Activated effector memory CD4-positive, alpha-beta T cell treated with Interleukin-2 at 50 U/mL for 16 hours (primary cell): ENCODE measurements at regions not wholly inside any gene's neighbourhood (a gene's known extent, or its start where the extent isn't known, plus 50 kb on each side); places are given as distances from the start of the nearest gene placed in this dataset.

ENCODE experiments used
- DNase-seq: peaks from one replicate; pipeline ENCODE4 v3.0.0-alpha.2; 2020

- DNase-seq, result no peak
Measured at GRCh38 chr3:94259291-94259690, 196.4 kb downstream of the NSUN3 start.

DNA sequence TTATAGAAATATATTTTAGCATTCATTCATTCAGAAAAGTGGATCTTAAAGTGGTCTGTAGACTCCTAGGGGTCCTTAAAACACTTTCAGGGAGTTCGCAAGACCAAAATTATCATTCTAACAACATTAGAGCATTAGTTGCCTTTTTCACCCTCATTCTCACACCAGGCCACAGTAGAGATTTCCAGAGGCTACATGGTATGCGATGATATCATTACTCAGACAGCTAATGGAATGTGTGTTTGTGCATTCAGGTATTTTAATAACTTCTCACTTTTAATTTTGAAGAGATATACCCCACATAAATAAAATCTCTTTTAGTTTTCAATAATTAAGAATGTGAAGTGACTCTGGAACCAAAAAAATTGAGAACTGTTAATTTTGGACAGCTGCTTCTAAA, 206.9 kb downstream of the NSUN3 start:
- no peak for DNase-seq

DNA sequence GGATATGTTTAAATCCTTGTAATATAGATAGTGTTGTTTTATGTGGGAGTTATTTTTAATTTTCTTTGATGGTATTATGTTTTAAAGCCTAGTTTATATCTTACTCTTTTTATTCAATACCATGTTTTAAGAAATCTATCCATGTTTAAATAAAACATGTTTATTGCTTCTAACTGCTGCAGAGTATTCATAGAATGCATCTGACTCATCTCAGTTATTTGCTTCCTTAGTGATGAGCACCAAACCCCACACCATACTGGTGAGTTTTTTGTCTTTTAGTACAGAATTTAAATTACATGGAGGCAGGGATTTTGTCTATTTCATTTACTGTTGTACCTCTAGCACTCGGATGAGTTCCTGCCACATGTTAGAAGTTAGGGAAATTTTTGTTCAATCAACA, 209.2 kb downstream of the NSUN3 start:
- no peak for DNase-seq

- DNase-seq, result no peak
Measured at GRCh38 chr3:94280958-94281357, 218.1 kb downstream of the NSUN3 start.

GRCh38 chr3:94285872-94286271, 223.0 kb downstream of the NSUN3 start:
- DNase-seq, result no peak

- DNase-seq, result no peak
Measured at GRCh38 chr3:94291686-94292085, 228.8 kb downstream of the NSUN3 start.

GRCh38 chr3:94292151-94292550, 229.3 kb downstream of the NSUN3 start:
- DNase-seq, result no peak

DNA sequence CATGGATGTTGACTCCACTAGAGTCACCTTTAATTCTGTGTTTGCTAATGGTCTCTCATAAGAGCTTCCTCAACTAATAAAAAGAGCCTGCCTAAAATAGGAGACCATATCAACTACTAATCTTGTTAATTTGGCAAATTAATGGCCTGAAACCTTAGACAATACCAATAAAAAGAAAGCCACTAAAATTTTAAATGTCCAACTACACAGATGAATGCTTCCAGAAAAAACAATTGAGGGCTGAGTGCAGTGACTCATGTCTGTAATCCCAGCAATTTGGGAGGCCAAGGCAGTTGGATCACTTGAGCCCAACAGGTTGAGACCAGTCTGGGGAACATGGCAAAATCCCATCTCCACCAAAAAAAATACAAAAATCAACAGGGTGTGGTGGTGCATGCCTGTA, 230.9 kb downstream of the NSUN3 start:
- DNase-seq, result no peak

- no peak for DNase-seq
Measured at GRCh38 chr3:94294806-94295205, 231.9 kb downstream of the NSUN3 start.

- DNase-seq, result no peak
Measured at GRCh38 chr3:94299716-94300115, 236.9 kb downstream of the NSUN3 start.

- no peak for DNase-seq
Measured at GRCh38 chr3:94301366-94301765, 238.5 kb downstream of the NSUN3 start.

DNA sequence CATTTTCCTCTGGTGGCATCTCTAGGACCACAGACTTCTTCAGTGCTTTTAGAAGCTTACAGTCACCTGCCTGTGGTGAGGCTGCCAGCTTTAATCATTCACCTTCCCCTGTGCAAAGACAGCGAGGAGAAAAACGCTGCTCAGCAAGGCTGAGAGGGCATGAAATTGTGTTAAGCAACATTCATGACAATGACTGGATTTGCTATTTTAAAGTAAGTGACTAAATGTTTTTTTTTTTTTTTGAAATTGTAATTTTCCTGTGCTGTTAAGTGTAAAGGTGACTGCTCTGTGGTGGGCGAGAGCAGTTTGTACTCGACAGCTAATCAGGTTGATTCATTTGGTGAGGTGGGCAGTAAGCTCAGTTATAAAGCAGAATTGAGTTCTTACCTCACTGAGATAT, 240.4 kb downstream of the NSUN3 start:
- no peak for DNase-seq

DNA sequence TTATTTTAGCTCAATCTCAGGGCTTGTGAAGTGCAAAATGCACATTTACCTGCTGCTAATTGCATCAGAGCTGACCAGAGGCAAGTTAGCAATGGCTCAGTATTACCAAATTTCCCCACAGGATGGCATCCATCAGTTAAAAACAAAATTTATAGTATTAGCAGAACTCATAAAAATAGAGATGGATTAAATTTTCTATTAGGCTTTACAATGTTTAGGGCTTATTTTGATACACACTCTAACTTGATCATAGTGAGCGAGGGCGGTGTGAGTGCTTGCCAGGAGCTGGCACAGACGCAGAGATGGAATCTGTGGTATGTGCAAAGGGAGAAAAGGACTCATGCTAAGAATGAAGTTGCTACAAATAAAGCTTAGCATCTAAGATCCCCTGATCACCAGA, 241.0 kb downstream of the NSUN3 start:
- no peak for DNase-seq

GRCh38 chr3:94304954-94305353, 242.1 kb downstream of the NSUN3 start:
- DNase-seq, result no peak

DNA sequence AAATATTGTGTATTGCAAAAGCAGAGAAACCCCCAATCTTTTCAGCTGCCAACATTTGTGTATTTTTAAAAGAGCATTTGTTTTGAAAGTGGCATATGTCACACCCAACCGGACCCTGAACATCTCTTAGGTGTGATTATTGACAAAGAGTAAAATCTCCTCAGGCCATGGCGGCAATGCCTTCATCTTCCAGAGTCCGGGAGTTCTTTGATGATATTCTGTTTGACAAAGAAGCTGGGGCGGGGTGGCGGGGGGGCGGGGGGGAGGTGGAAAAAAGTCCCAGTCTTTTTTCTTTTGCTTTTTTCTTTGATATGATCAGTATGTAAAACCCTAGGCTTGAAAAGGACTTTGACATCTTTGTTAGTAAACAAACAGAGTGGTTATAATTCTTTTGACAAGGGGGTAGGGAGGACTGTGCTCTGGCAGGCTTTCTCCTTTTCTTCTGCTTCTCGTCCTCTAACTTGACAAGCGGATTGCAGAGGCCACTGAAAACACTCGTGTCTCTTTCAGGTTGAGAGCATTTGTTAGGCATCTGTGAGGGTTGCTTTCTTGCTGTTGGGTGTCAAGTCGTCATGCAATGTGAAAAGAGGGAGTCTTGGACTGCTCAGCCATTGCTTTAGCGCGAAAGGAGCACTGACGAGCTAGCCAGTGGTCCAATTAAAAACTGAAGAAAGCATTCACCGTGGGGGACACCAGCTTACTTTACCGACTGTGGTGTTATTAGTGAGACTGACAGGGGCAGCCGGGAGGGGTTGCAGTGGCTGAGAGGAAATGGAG, 243.2 kb downstream of the NSUN3 start:
- no peak for DNase-seq

DNA sequence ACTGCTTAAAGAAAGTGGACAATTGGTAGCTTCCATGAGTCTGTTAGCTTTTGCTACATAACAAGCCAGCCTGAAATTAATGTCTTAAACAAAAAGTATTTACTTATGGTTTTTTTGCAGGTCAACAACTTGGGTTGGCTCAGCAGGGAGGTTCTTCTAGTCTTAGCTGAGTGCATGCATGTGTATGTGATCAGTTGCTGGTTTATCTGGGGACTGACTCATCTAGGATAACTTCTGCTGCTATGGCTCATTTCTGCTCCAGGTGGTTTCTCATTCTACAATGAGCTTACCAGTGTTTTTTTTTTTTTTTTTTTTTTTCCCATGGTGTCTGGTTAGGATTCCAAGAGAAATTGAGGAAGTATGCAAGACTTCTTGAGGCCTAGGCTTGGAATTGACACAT, 244.7 kb downstream of the NSUN3 start:
- DNase-seq, result no peak

DNA sequence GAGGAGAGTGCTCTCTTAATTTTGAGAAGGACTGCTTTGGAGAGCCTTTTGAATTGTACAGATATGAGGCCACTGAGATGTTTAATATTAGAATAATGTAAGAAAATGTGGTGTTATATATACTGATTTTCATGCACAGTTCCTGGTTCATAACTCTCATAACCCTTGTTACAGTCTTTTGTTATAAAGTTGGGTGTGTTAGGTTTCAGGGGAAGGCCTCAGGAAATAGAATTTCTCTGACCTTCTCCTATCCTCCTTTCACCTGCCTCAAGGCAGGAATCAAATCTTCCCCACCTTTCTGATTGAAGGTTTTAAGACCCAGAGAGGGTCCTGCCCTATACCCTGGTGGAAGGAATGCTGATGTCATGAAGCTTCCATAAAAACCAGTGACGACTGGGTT, 245.9 kb downstream of the NSUN3 start:
- DNase-seq, result no peak

DNA sequence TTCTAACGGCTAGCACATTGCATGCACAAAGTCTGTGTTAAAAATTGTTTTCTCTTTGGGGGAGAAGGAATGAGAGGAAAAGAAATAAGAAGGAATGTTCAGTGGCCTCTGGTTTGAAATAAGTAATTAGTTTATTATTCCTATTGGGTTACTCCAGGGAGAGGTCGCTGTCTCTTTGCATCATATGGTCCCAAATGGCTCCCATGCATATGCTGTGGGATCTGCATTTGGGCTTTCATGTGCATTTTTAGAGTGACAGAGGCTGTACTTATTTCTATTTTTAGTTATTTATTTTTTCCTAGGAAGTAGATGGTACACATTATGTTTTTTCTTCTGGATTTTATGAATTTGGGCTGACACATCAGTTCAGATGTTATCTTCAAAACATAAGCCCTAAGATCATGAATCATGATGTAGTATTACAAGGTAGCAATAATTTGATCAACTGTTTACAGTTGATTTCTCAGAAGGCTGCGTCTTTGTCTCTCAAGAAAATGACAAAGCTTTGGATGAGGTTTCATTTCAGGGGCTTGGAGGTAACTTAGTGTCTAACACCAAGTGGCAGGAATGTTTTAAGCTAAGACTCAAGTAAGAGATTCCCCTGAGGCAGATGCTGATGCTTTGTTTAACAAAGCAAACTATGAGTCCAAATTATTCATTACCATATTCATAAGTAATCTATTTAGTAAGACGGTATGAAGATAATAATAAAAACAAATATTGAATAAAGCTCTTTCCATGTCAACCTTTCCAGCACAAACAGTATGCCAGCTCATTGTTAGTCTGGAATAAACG, 247.7 kb downstream of the NSUN3 start:
- no peak for DNase-seq

- no peak for DNase-seq
Measured at GRCh38 chr3:94311651-94312050, 248.8 kb downstream of the NSUN3 start.

DNA sequence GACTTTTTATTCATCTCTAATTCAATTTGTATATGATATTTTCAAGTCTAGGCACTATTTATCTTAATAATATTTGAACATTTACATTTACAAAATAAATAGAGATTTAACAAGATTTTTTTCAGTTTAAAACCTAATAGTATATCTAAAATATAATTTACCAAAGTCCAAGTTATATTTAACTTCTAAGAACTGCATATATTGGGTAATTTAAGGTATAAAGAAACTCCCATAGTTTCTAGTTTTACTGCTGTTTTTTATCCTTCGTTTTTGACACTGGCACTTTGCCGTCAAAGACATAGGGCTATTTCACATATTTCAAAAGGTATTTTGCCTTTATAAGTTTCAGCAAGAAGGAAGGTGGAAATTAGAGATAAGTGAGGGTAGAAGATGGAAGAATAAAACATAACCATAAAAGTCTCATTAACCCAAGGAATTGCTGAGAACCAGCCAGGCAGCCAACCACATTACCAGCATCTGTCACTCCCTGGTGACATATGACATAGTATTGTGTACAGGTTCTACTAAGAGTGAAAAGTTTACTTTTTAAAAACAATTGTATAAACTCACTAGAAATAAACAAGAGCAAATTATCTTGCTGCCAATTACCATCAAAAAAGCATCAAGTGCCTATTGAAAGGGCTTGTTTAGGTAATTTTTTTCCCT, 251.5 kb downstream of the NSUN3 start:
- DNase-seq, result no peak

DNA sequence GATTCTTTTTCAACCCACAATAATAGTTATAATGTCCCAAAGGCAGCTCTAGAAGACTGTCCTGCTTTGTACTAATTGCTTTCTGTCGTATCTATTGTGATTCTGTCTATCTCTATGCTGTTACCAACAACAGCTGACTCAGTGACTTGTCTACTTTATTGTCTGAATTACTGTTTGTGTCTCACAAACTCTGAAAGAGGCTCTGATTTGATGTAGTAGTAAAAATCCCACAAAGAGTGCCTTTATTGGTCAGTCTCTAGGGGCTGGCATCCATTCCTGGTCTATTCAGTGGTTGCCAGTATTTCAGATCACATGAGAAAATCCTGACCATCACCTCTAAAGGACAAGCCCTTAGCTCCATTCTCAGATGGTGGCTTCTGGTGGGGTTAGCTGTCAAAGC, 254.2 kb downstream of the NSUN3 start:
- DNase-seq, result no peak

- DNase-seq, result no peak
Measured at GRCh38 chr3:94323596-94323995, 260.7 kb downstream of the NSUN3 start.

GRCh38 chr3:94331831-94332230, 269.0 kb downstream of the NSUN3 start:
- DNase-seq, result no peak
